NCI-H128 (cell line): ENCODE measurements at regions not wholly inside any gene's neighbourhood (a gene's known extent, or its start where the extent isn't known, plus 50 kb on each side); places are given as distances from the start of the nearest gene placed in this dataset.

Experiments used
- DNase-seq: peaks from one replicate; lab custom pipeline; 2025; ENCODE audit not compliant: unreplicated experiment; lab: John Stamatoyannopoulos, UW

- no peak for DNase-seq
Measured at GRCh38 chr2:5287558-5288334, 404.4 kb upstream of the SOX11 start.

GRCh38 chr2:5290900-5291546 lies 401.2 kb upstream of the SOX11 start:
- DNase-seq: no peak

- no peak for DNase-seq
Measured at GRCh38 chr2:5304640-5305039, 387.5 kb upstream of the SOX11 start.

- no peak for DNase-seq
Measured at GRCh38 chr2:5315041-5315440, 377.1 kb upstream of the SOX11 start.

- DNase-seq: peak; percentile 69
Measured at GRCh38 chr2:5315512-5315911, 376.7 kb upstream of the SOX11 start.

- no peak for DNase-seq
Measured at GRCh38 chr2:5316001-5316490, 376.1 kb upstream of the SOX11 start.

GRCh38 chr2:5319493-5319892 lies 372.7 kb upstream of the SOX11 start:
- no peak for DNase-seq

GRCh38 chr2:5322396-5322795 lies 369.8 kb upstream of the SOX11 start:
- DNase-seq: no peak

- DNase-seq: no peak
Measured at GRCh38 chr2:5325523-5325922, 366.7 kb upstream of the SOX11 start.

GRCh38 chr2:5328826-5329225 lies 363.4 kb upstream of the SOX11 start:
- DNase-seq: no peak

GRCh38 chr2:5329763-5330162 lies 362.4 kb upstream of the SOX11 start:
- DNase-seq: no peak

- DNase-seq: no peak
Measured at GRCh38 chr2:5330961-5331360, 361.2 kb upstream of the SOX11 start.

GRCh38 chr2:5332925-5333324 lies 359.3 kb upstream of the SOX11 start:
- DNase-seq: no peak

- no peak for DNase-seq
Measured at GRCh38 chr2:5339473-5339872, 352.7 kb upstream of the SOX11 start.

GRCh38 chr2:5343785-5344335 lies 348.3 kb upstream of the SOX11 start:
- DNase-seq: no peak

- no peak for DNase-seq
Measured at GRCh38 chr2:5352286-5352685, 339.9 kb upstream of the SOX11 start.

GRCh38 chr2:5353565-5353964 lies 338.6 kb upstream of the SOX11 start:
- DNase-seq: no peak

- no peak for DNase-seq
Measured at GRCh38 chr2:5359397-5359796, 332.8 kb upstream of the SOX11 start.

GRCh38 chr2:5360081-5360480 lies 332.1 kb upstream of the SOX11 start:
- DNase-seq: no peak

GRCh38 chr2:5364361-5364760 lies 327.8 kb upstream of the SOX11 start:
- no peak for DNase-seq

- peak; percentile 28 for DNase-seq
Measured at GRCh38 chr2:5365871-5366461, 326.2 kb upstream of the SOX11 start.

- no peak for DNase-seq
Measured at GRCh38 chr2:5367321-5367720, 324.9 kb upstream of the SOX11 start.
